Head of caudate nucleus (tissue), 42 donors: ENCODE measurements at regions not wholly inside any gene's neighbourhood (a gene's known extent, or its start where the extent isn't known, plus 50 kb on each side); places are given as distances from the start of the nearest gene placed in this dataset.

Source experiments
- DNase-seq, 42 donors: peaks; one replicate each; pipeline versions ENCODE4 v3.0.0 to v3.0.0-alpha.2; 2020 to 2021; ENCODE audit warnings: mixed read lengths in 7 of 42
- intact Hi-C: fragments of 100-400 bp; cut with DNase I; formaldehyde crosslinking; loops from one replicate; pipeline ENCODE4 v1.15.0; 2022

DNA sequence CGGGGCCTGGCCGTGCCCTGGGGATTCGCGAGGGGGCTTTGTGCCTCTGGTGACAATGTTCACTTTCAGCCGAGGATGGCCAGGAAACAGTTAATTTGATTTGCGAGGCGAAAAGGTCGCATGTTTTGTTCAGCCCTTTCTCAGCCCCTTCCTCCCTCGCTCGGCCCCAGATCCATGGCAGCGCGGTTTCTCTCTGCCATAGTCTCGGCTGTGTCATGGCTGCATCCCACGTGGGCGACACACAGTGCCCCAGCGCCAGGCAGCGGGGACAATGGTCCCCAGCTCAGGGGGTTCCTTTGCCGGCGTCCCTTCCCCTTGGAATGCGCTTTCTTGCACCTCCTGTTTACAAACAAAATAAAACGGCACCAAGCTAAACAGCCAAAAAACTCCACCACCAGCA is 370.3 kb upstream of the IRX2 start:
- intact Hi-C loops = no loop called here
- DNase-seq = peak in 1 of 42 donors; percentile 15

DNA sequence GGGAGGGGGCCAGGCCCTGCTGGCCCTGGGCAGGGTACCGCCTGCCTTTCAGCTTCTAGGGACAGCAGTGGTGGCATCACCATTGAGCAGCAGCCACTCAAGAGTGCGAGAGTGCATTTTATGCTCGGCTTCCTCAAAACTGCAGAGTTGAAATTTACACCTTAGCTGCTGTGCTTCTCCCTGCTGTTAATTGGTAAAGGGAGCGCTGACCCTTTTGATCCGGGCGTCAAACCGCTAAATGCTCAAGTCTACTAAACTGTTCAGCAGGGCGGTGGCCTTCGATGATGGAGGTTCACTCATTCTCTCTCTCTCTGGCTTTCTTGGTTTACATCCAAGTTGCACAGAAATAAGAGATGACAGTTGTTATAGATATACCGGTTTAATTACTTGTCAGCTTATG is 368.6 kb upstream of the IRX2 start:
- no peak for DNase-seq
- intact Hi-C loops = no loop called here

- no peak for DNase-seq
- intact Hi-C loops = no loop called here
Observed at GRCh38 chr5:3119435-3119834, 368.0 kb upstream of the IRX2 start.

DNA sequence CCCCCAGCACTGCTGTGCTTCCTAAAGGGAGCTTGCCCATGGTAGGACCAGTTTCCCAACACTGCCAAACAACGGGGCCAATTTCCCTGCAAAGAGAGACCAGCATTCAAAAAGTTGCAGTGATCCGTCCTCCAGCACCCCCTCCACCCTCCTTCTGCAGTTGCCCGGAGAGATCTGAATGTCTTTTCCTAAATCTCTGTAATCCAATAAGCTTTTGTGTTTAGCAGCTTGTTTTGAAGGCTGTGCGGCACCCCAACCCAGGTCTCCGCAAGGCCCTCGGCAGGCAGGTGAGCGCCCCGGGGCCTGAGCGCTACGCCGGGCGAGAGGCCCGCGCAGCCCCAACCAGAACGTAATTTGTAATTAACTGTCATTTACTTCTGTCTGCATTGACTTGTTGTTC is 366.9 kb upstream of the IRX2 start:
- no peak for DNase-seq
- intact Hi-C loops = no loop called here

DNA sequence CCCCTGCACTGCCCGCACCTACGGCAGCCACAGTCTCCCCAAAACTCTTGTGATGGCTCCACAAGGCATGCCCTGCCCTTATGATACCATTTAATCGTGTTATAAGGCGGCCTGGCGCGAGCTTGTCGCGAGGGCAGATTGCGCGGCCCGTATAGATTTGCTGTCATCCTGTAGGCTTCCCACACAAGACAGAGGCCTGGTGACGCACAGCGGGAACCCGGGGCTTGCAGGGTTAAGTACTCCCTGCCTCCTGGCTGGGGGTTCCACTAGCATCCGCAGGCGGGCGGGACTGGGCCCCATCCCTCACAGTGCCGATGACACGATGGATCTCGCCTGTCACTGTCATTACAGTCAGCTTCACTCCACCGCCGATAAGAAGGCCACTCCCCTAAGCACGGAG is 364.9 kb upstream of the IRX2 start:
- intact Hi-C loops = no loop called here
- DNase-seq = no peak

GRCh38 chr5:3114467-3114866 is 363.0 kb upstream of the IRX2 start:
- no peak for DNase-seq
- intact Hi-C loops = no loop called here

DNA sequence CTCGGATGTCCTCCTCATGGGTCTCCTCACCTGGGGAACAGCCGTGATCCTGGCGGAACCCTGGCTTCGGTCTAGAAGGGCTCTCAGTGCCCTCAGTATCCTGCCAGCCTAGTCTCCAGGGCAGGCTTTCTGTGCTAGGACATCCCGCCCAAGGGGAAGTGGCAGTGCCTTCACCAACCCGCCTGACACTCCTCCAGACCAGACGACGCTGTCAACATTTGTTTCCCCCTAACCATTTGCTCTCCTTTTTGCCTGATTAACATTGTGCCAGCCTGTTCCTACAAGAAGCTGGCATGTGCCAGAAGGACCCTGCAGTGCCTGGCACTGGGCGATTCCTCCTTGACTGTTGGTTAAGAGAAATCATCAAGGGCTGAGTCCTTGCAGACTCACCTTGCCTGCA is 358.9 kb upstream of the IRX2 start:
- intact Hi-C loops = no loop called here

GRCh38 chr5:3107156-3107611 is 355.7 kb upstream of the IRX2 start:
- no peak for DNase-seq
- intact Hi-C loops = no loop called here

More for the DNA sequence above, 358.9 kb upstream of the IRX2 start:
- DNase-seq = no peak

- no peak for DNase-seq
- intact Hi-C loops = no loop called here
Observed at GRCh38 chr5:3105581-3105980, 354.1 kb upstream of the IRX2 start.

DNA sequence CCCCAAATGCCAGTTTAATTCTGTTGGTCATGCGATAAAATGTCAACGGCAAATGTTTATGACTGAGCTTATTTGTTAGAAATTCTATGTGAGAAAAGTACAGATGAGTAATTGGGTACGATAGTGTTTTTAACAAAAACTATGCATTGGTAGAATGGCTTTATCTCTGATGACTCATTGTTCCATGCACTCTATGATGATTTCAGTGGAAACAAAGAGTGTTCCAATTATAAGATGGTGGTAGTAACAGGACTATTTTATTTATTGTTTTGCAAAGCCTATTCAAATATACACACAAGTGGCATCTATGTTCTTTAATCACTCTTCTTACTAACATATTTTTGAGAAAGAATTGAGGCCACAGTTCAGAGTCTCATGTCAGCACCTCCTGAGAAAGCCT is 353.7 kb upstream of the IRX2 start:
- intact Hi-C loops = no loop called here
- no peak for DNase-seq

- intact Hi-C loops = no loop called here
- no peak for DNase-seq
Observed at GRCh38 chr5:3104429-3105060, 353.1 kb upstream of the IRX2 start.

DNA sequence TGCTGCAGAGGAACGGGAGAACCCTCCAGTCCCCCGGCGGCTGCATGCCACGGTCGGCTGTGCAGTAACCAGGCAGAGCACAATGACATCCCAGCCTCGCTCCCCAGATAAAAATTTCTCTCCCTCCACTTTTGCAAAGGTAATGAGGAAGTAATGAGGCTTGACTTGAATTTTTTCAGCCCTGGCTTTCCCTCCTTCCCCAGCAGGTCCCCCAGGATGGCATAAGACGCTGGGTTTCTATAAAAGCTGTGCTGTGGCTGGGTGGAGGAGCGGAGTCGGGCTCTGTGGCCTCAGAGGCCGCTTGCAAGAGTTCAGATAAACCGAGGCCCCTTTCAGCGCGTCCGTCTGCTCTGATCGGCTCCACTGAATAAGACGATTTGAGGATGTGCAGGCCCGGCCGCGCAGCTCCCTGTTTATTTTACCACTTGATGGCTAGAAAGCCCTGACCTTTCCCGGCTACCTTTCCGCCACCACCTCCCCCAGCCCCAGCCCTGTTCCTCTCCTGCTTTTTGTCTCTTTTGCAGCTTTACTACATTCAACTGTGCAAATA is 351.9 kb upstream of the IRX2 start:
- no peak for DNase-seq
- intact Hi-C loops = no loop called here

DNA sequence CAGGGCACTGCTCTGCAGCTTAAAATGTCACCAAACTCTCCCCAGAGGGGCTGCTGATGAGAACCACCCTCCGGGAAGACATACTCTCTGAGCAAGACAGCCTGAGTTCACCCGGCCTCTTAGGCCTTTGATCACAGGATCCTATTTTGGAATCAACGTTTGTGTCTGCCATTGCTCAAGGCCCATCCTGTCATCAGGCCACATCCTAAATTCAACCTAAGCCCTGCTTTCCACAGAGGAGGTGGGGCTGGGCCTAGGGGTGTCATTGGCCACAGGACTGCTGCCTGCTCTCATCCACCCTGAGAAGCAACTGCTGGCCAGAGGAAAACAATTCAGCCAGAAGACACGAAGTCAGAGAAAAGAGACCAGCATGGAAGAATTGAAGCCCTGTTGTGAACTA is 351.1 kb upstream of the IRX2 start:
- no peak for DNase-seq
- intact Hi-C loops = no loop called here

- intact Hi-C loops = no loop called here
- no peak for DNase-seq
Observed at GRCh38 chr5:3101561-3101960, 350.1 kb upstream of the IRX2 start.

DNA sequence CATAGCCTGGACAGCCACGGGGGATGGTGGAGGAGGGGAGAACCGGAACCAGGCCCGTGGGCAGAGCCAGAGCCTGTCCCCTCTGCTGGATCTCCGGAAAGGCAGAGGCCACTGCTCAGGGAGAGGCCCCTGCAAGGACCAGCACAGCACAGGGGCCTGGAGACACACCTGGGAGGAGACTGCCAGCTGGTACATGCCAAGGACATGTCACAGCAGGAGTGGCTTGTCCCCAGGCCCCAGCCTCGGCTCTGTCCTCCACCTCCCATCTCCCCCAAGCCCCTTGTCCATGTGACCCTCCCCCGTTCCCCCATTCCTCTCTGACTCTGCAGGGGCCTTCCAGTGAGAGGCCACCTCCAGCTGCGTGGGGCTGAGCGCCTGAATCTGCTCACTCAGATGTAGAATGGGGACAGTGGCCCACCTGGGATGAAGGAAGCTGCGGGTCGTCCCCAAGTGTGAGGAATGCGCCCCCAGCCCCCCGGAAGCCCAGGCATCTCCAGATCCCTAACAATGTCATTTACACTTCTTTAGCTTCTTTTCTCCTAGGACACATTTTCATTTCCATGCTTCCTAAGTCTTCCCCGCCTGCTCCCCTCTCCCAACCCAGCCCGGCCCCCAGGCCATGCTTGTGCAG is 349.6 kb upstream of the IRX2 start:
- DNase-seq = no peak
- intact Hi-C loops = no loop called here

DNA sequence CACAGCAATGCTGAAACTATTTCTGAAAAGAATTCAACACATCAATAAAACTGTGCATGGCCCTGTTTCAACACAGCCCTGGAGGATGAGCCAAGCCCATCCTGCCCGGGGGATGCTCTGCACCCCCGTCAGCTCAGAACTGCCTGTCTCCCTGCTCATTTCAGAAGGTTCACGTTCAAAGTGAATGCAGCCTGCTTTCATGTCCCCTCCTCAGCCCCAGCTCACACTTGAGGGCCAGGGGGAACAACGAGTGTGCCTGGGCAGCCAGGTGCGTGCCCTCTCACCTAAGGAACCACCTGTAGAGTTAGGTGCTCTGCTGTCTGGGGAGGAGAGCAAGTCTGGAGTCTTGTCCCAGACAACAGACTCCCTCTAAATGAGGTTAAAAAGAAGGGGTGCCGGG is 348.5 kb upstream of the IRX2 start:
- intact Hi-C loops = no loop called here
- DNase-seq = no peak

GRCh38 chr5:3099526-3099925 is 348.0 kb upstream of the IRX2 start:
- no peak for DNase-seq
- intact Hi-C loops = no loop called here

GRCh38 chr5:3098821-3099220 is 347.3 kb upstream of the IRX2 start:
- intact Hi-C loops = no loop called here
- no peak for DNase-seq

GRCh38 chr5:3092664-3093063 is 341.2 kb upstream of the IRX2 start:
- no peak for DNase-seq

GRCh38 chr5:3092211-3092610 is 340.7 kb upstream of the IRX2 start:
- DNase-seq = peak in 1 of 42 donors; percentile 17
- intact Hi-C loops = no loop called here

More at GRCh38 chr5:3092664-3093063, 341.2 kb upstream of the IRX2 start:
- intact Hi-C loops = no loop called here
